Panc1 (cell line): ENCODE measurements at regions not wholly inside any gene's neighbourhood (a gene's known extent, or its start where the extent isn't known, plus 50 kb on each side); places are given as distances from the start of the nearest gene placed in this dataset.

Source experiments
- CTCF ChIP-seq: fragments of 450-650 bp; IDR thresholded peaks from 2 replicates; pipeline ENCODE4 v1.5.1; 2017; ENCODE audit warnings: mild to moderate bottlenecking
- POLR2AphosphoS5 ChIP-seq: IDR thresholded peaks from 2 replicates; pipeline ENCODE4 v1.6.1; 2012; ENCODE audit warnings: mild to moderate bottlenecking, low read depth, low read length, moderate library complexity

- no peak for TF ChIP-seq CTCF
- no peak for TF ChIP-seq POLR2AphosphoS5
Measured at GRCh38 chr17:72338847-72339790, 218.3 kb downstream of the SOX9 start.
